OCI-LY7 (cell line): ENCODE measurements at regions not wholly inside any gene's neighbourhood (a gene's known extent, or its start where the extent isn't known, plus 50 kb on each side); places are given as distances from the start of the nearest gene placed in this dataset.
"Not testable (repeated sequence)": the region's sequence is repeated elsewhere in the genome, so short reads cannot be mapped to it uniquely, and the experiment has no call there.

ENCODE experiments used
- BruUV-seq: library from RNA; stranded (reverse); fragments of 400-500 nt; replicated peaks from 2 replicates; lab custom pipeline; 2021; lab: Mats Ljungman, UMichigan
- CTCF ChIA-PET: fragments of 300-600 bp; sonication (Branson Sonifier 250); formaldehyde crosslinking; loops from one replicate; lab custom pipeline; 2022; ENCODE audit warnings: antibody characterized with exemption; ENCODE audit not compliant: unreplicated experiment; lab: Charles Lee
- POLR2A ChIA-PET: fragments of 300-600 bp; sonication (Branson Sonifier 250); formaldehyde crosslinking; loops from one replicate; lab custom pipeline; 2022; ENCODE audit warnings: antibody characterized with exemption; lab: Charles Lee
- DNase-seq: peaks from one replicate; pipeline ENCODE4 v3.0.0-alpha.2; 2015; ENCODE audit warnings: low spot score
- H2AFZ ChIP-seq: fragments of 200-600 bp; sonication (generic), shearing (Covaris generic); 2 replicates; pipeline ENCODE4 v1.6.1; 2014; ENCODE audit warnings: mild to moderate bottlenecking, antibody characterized with exemption, low read length, moderate library complexity
- H3K27ac ChIP-seq: fragments of 200-600 bp; sonication (generic); 2 replicates; pipeline ENCODE4 v1.5.1; 2014; ENCODE audit warnings: mixed run types, low read depth, mild to moderate bottlenecking, moderate library complexity, low read length, inconsistent platforms; ENCODE audit not compliant: poor library complexity, severe bottlenecking
- H3K36me3 ChIP-seq: fragments of 200-600 bp; sonication (generic); 2 replicates; pipeline ENCODE4 v1.6.1; 2014; ENCODE audit warnings: mild to moderate bottlenecking, antibody characterized with exemption, low read length, moderate library complexity, mixed read lengths; ENCODE audit not compliant: insufficient read depth
- H3K4me1 ChIP-seq: fragments of 200-600 bp; sonication (generic); 2 replicates; pipeline ENCODE4 v1.5.1; 2014; ENCODE audit warnings: mild to moderate bottlenecking, low read length; ENCODE audit not compliant: insufficient read depth, poor library complexity, severe bottlenecking
- H3K4me2 ChIP-seq: fragments of 200-600 bp; sonication (generic); 2 replicates; pipeline ENCODE4 v1.6.1; 2014; ENCODE audit warnings: mild to moderate bottlenecking, low read length
- H3K4me3 ChIP-seq: fragments of 200-600 bp; sonication (generic); 2 replicates; pipeline ENCODE4 v1.5.1; 2014; ENCODE audit warnings: mild to moderate bottlenecking, low read depth, low read length; ENCODE audit not compliant: poor library complexity, severe bottlenecking
- H3K79me2 ChIP-seq: fragments of 200-600 bp; sonication (generic); 2 replicates; pipeline ENCODE4 v1.6.1; 2016; ENCODE audit warnings: low read depth, mild to moderate bottlenecking, low read length, moderate library complexity, mixed read lengths; ENCODE audit not compliant: insufficient read depth
- H3K9me2 ChIP-seq: fragments of 200-600 bp; sonication (generic); 2 replicates; pipeline ENCODE4 v1.6.1; 2016; ENCODE audit warnings: mild to moderate bottlenecking, low read length, mixed read lengths; ENCODE audit not compliant: insufficient read depth
- H3K9me3 ChIP-seq: fragments of 200-600 bp; sonication (generic); 2 replicates; pipeline ENCODE4 v1.6.1; 2014; ENCODE audit warnings: mild to moderate bottlenecking, mixed run types, low read length, mixed read lengths
- H4K20me1 ChIP-seq: fragments of 200-600 bp; sonication (generic); 2 replicates; pipeline ENCODE4 v1.6.1; 2014; ENCODE audit warnings: mild to moderate bottlenecking, antibody characterized with exemption, low read length, moderate library complexity, mixed read lengths; ENCODE audit not compliant: insufficient read depth
- EZH2phosphoT487 ChIP-seq: fragments of 200-600 bp; sonication (generic); IDR thresholded peaks from 2 replicates; pipeline ENCODE4 v1.6.1; 2018; ENCODE audit warnings: low read depth, borderline replicate concordance, mild to moderate bottlenecking, mixed run types, antibody characterized with exemption, low read length, moderate library complexity, mixed read lengths
- intact Hi-C: fragments of 100-400 bp; cut with micrococcal nuclease; formaldehyde crosslinking; loops from one replicate; pipeline ENCODE4 v1.10.0; 2022; ENCODE audit not compliant: unreplicated experiment
- TF ChIP-seq, protein P1 (sequence below): fragments of 200-600 bp; sonication (generic); conservative IDR thresholded peaks from 2 replicates; pipeline ENCODE4 v1.5.1; 2014; ENCODE audit warnings: mild to moderate bottlenecking, antibody characterized with exemption, low read length, moderate library complexity, mixed read lengths

GRCh38 chrX:149420566-149420965 lies 84.5 kb downstream of the IDS start:
- H3K79me2 ChIP-seq, BruUV-seq, H3K9me3 ChIP-seq, DNase-seq, H3K4me2 ChIP-seq, intact Hi-C loops, CTCF ChIA-PET, H3K9me2 ChIP-seq, H2AFZ ChIP-seq, H3K27ac ChIP-seq, H3K4me1 ChIP-seq, H3K4me3 ChIP-seq, POLR2A ChIA-PET, H4K20me1 ChIP-seq, H3K36me3 ChIP-seq: not testable (repeated sequence)

DNA sequence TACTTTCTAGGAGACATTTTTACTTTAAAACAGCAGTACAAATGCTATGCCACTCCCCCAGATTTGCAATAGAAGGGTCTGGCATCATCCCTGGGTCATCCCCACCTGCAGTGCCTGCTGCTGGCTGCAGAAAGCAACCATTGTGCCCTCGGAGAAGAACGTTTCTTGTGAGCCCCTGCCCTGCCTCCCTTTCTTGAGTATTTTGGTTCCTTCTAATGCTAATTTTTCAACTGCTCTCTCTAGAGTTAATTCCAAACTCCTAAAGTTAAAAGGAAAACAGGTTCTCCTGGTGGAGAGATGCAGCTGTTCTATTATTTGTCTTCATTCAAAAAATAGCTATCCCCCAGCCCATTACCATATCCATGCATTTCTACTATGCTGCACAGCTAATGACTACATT lies 107.1 kb downstream of the IDS start:
- H3K4me3 ChIP-seq, result no peak overlapping the region
- BruUV-seq, result no TSS peak
- H4K20me1 ChIP-seq, result no peaks in the 10 kb centered on the region
- TF ChIP-seq, protein P1, sequence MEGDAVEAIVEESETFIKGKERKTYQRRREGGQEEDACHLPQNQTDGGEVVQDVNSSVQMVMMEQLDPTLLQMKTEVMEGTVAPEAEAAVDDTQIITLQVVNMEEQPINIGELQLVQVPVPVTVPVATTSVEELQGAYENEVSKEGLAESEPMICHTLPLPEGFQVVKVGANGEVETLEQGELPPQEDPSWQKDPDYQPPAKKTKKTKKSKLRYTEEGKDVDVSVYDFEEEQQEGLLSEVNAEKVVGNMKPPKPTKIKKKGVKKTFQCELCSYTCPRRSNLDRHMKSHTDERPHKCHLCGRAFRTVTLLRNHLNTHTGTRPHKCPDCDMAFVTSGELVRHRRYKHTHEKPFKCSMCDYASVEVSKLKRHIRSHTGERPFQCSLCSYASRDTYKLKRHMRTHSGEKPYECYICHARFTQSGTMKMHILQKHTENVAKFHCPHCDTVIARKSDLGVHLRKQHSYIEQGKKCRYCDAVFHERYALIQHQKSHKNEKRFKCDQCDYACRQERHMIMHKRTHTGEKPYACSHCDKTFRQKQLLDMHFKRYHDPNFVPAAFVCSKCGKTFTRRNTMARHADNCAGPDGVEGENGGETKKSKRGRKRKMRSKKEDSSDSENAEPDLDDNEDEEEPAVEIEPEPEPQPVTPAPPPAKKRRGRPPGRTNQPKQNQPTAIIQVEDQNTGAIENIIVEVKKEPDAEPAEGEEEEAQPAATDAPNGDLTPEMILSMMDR, result no peak
- TF ChIP-seq EZH2phosphoT487, result no peak
- no peak overlapping the region for H3K27ac ChIP-seq
- H3K9me2 ChIP-seq, result no peaks in the 10 kb centered on the region
- H3K36me3 ChIP-seq, result no peaks in the 10 kb centered on the region
- H3K9me3 ChIP-seq, result no peaks in the 10 kb centered on the region
- H3K79me2 ChIP-seq, result no peaks in the 10 kb centered on the region
- CTCF ChIA-PET, result no interaction called here
- POLR2A ChIA-PET, result no interaction called here
- H3K4me1 ChIP-seq, result no peaks in the 10 kb centered on the region
- DNase-seq, result no peak
- H3K4me2 ChIP-seq, result no peak overlapping the region
- H2AFZ ChIP-seq, result no peak overlapping the region
- intact Hi-C loops, result no loop called here

DNA sequence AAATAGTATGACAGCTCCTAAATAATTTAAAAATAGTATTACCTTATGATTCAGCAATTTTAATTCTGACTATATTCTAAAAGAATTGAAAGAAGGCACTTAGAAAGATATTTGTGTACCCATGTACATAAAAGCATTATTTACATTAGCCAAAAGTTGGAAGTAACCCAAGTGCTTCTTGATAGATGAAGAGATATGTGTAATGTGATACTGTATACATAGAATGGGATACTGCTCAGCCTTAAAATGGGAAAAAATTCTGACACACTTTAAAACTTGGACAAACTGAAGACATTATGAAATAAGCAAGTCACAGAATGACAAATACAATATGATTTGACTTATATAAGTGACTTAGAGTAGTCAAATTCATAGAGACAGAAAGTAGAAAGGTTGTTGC lies 112.2 kb downstream of the IDS start:
- Histone ChIP-seq H3K27ac (no peak overlapping the region), H3K4me3 (no peak overlapping the region), H2AFZ (no peak overlapping the region), H3K4me1 (no peaks in the 10 kb centered on the region), H3K4me2 (no peak overlapping the region), H4K20me1 (no peaks in the 10 kb centered on the region), H3K9me2 (no peaks in the 10 kb centered on the region), H3K9me3 (no peaks in the 10 kb centered on the region), H3K36me3 (no peaks in the 10 kb centered on the region), H3K79me2 (no peaks in the 10 kb centered on the region)
- DNase-seq, result no peak
- POLR2A ChIA-PET, result no interaction called here
- BruUV-seq, result no TSS peak
- CTCF ChIA-PET, result no interaction called here
- intact Hi-C loops, result no loop called here
- no peak for TF ChIP-seq EZH2phosphoT487
- TF ChIP-seq, protein P1, result no peak
